NCI-H128 (cell line): ENCODE measurements at regions not wholly inside any gene's neighbourhood (a gene's known extent, or its start where the extent isn't known, plus 50 kb on each side); places are given as distances from the start of the nearest gene placed in this dataset.
"Not testable (repeated sequence)": the region's sequence is repeated elsewhere in the genome, so short reads cannot be mapped to it uniquely, and the experiment has no call there.

Experiments used
- DNase-seq: peaks from one replicate; lab custom pipeline; 2025; ENCODE audit not compliant: unreplicated experiment; lab: John Stamatoyannopoulos, UW

DNA sequence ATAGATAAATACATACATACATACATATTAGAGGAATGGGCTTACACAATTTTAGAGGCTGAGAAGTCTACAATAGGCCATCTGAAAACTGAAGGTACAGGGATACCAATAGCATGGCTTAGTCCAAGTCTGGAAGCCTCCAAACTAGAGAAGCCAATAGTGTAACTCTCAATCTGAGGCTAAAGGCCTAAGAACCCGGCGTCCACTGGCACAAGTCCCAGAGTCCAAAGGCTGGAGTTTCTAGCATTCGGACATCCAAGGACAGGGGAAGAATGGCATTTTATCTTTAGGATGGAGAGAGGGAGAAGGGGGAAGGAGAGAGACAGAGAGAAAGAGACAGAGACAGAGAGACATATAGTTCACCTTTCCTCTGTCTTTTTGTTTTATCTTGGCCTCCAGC lies 63.7 kb upstream of the SYT4 start:
- DNase-seq, result no peak

DNA sequence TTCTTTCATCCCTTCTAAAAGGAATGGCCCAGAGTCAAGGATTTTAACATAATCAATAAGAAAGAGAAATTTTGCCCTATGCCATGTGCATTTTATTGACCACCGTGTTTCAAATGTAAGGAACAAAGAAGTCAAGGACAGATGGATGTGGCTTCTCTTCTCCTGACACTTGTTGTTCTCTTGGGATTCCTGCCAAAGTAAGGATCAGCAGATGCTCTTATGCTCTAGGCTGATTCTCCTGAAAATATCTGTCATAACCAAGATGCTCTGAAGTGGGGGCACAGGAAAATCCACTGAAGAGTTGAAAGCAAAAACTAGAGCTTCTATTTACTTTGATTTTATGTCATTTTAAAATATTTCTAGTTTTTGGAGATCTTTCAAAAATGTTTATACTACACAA lies 72.9 kb upstream of the SYT4 start:
- DNase-seq, result no peak

DNA sequence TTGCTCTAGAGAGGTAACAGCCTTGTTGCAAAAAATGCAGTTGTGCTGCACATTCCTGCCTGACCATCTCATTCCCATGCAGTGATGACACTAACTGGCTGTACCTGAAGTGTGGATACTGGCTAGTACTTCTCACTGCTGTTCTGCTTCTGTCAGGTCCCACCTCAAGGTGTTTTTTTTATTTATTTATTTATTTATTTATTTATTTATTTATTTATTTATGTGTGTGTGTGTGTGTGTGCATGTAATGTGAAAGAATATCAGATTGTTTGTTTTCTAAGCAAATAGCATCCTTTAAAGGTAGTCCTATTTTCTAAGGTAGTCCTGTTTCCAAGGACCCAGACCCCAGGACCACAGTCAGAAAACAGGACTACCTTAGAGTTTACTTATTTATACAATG lies 87.2 kb upstream of the SYT4 start:
- no peak for DNase-seq

DNA sequence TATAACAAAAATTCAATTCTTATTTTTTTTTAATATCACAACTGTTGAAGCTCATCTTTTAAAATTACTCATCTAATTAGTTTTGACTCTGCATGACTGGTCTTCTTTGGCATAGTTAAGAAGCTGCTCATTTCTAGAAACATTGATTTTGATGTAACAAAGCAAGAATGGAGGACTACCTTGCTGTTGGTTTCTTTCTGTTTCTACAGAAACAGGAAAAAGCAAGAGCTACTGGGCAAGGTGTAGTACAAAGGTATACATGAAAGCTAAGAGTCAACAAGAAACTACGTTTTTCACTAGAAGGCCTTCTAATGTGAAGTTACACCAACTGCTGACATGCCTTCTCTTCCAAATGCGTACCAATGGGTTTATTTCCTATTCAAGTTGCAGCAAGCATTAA lies 90.6 kb upstream of the SYT4 start:
- no peak for DNase-seq

DNA sequence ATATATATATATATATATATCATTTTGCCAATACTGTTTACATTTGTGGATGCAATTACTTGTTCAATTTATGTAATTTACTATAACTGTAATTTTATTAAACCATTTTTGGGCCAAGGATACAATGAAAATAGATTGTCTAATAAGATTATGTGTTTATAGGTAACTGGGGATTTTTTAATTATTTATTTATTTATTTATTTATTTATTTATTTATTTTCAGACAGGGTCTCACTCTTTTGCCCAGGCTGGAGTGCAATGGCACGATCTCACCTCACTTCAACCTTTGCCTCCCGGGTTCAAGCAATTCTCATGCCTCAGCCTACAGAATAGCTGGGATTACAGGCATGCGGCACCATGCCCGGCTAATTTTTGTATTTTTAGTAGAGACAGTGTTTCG lies 92.0 kb upstream of the SYT4 start:
- not testable (repeated sequence) for DNase-seq

DNA sequence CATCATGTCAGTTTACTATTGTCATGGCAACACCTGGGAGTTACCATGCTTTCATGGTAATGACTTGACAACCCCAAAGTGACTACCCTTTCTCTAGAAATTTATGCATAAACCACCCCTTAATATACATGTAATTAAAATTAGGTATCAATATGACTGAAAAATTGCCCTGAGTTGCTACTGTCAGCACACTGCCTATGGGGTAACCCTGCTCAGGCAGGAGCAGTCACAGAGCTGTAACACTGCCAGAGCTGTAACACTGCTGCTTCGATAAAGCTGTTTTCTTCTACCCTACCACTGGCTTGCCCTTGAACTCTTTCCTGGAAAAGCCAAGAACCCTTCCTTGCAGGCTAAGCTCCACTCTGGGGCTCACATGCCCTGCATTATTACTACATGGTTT lies 95.5 kb upstream of the SYT4 start:
- no peak for DNase-seq

DNA sequence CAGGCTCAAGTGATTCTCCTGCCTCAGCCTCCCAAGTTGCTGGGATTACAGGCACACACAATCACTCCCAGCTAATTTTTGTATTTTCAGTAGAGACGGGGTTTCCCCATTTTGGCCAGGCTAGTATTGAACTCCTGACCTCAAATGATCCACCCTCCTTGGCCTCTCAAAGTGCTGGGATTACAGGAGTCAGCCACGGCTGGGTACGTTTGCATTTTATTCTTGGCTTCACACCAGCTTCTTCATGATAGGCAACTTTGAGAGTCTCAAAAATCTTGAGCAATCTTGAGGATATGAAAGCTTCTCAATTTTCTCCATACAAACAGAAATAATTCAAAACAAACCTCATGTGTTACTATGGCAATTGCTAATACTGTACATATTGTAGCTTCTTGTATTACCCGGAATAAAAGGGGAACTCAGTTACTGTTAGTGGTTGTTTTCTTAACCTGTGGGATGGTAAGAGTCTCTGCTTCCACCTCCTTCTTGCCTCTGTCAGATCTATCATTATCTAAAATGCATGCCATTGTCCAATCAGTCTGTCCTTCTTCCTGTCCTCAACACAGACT lies 102.9 kb upstream of the SYT4 start:
- no peak for DNase-seq

DNA sequence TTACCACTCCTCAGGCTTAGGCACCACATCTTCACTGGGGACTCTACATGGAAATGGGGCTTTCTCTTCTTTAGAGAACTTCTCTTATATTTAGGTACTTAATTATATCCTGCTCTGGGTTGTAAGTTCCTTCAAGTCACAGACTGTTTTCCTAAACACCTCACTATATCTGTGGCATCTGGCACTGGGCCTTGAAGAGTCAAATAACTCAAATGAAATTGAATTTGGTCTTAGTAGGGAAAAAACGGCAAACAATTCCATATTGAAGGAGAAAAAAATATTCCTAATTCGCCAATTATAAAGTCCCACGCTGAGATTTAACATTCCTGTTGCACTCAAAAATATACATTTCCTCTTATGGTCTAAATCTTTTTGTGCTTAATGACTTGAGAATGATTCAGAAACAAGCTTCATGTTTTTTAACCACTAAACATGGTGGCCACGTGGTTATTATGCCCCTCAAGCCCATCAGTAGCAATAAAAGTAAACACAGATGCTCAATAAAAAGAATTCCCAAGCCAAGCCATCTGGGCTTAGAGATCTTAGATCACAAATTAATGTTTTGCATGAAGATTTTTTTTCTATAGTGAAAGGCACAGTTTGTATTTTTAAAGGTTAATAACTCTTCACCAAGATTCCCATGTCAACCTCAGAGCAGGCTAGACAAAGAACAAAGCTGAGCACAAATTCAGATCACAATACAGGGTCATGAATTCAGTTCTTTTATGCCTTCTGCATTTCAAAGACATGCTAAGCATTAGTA lies 105.5 kb upstream of the SYT4 start:
- no peak for DNase-seq

DNA sequence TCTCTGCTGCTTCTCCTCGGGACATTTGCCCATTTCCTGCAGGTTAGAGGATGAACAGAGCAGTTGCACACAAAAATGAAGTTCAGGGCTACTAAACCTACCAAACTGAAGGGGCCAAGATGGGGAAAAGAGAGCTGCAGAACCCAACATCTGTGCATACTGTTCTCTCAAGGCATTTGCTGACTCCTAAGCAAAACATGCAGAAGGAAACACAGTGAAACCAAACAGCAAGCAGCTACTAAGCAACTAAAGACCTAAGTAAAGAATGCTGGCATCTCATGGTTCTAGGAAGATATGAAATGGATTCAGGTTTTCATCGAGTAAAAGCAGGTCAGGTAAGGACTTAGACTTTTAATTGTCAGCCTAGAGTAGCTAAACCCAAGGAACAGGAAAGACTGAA lies 111.9 kb upstream of the SYT4 start:
- no peak for DNase-seq

DNA sequence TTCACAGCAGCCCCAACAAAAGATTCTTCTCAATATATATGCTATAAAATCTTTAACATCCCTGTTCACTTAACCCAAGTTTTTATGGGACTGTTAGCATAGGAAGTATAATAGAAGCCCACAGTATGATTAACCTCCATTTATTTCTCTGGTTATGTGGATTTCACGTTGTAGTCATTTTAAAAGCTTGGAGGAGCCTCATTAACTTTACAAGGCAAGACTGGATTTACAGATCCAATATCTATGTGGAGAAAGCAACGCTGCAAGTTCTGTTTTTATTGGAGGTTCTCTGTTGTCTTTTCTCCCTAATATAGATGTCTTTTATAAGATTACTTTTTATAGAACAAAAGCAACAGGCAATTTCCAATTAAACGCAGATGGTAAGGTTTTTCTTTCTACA lies 114.9 kb upstream of the SYT4 start:
- no peak for DNase-seq

DNA sequence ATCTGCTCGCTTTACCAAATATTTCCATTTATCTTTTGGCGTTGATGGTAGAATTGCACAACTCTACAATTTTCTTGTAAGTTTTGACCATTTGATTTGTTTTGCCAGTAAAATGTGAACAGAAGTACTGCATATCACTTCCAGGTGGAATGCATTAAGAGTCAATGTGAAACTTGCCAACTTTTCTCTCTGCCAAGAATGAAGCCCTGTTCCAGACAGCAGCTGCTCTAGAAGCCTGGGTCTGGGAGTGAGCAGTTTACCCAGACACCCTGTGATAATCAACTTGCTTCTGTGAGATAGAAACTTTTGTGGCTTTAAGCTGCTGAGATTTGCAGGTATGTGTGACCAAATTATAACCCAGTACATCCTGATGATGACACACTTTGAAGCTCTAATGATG lies 115.9 kb upstream of the SYT4 start:
- no peak for DNase-seq

DNA sequence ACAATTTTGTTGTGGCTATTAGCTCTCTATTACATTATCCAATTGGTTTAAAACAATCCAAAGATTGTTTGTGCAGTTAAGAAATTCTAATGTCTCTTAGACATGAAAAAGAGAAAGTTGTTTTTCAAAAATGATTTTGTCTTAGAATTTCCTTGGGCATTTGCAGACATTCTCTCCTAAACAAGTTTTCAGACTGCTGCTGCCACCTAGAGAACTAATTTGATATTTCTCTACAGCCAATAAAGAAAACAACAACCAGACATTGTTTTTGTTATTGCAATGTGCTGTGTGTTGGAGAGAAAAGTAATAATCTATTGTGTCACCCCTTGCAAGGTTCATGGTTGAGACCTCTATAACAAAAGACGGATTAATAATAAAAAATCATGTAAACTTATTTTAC lies 119.0 kb upstream of the SYT4 start:
- peak; percentile 15 for DNase-seq

DNA sequence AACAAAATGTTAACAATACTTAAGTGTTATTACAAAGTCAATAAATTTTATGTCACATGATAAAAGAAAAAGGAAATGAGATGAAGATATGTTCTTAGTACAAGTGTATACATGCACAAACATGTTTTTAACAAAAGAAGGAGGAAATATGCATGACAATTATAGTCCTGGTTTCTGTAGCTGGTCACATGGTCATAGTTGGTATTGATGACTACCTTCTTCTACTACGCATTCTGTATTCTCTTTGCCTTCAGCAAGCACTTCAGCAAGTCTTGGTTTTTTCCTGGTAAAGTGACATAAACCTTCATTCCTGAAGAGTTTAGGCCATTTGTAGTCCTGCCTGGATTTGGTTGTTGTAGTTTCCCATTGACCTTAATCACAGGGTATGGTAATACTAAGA lies 121.3 kb upstream of the SYT4 start:
- no peak for DNase-seq

DNA sequence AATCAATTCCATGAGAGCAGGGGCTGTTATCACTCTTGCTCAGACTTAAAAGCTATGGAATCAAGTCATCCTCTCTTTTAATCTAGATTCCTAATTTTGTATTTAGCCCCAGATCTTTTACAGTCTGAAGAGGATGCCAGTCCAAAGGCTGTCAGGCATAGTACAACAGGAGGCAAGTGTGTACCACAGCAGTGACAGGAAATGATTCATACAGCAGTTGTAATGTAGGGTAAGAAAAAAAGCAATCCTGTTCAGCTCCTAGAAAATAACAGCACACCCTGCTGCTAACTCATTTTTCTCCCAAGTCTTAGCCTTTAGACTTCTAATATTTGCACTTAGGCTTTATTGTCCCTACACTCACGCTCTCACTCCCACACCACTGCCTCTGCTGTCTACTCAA lies 127.8 kb upstream of the SYT4 start:
- DNase-seq, result no peak

DNA sequence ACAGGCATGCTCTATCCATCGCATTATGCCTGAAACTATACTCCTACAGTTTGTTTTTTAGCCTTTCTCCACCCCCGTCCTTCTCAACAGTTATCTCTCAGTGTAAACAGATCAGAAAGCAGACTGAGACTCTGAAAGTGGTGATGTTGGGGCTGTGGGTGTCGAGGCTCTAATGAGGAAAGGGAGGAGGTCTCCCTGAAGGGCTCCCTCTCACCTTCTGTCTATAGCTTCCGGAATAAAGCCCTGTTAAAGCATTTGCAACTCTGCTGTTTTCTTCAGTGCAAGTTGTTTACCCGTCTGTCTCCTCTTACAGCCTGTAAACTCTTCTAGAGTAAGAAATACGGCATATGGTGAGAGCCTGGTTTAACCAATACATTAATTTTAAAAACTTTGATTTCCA lies 136.7 kb upstream of the SYT4 start:
- no peak for DNase-seq

DNA sequence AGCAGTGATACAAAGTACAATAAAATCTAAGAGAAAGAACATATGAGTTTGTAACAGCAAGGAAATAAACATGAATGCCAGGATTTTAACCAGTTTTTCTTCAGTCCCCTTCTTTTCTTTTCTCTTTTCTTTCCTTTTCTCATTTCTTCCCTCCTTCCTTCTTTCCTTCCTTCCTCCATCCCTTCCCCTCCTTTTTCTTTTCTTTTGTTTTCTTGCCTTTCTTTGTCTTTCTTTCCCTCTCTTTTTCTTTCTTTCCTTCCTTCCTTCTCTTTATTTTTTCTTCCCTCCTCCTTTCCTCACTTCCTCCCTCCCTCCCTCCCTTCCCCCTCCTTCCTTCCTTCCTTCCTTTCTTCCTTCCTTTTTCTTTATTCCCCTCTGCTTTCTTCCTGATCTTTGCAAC lies 142.8 kb upstream of the SYT4 start:
- no peak for DNase-seq

DNA sequence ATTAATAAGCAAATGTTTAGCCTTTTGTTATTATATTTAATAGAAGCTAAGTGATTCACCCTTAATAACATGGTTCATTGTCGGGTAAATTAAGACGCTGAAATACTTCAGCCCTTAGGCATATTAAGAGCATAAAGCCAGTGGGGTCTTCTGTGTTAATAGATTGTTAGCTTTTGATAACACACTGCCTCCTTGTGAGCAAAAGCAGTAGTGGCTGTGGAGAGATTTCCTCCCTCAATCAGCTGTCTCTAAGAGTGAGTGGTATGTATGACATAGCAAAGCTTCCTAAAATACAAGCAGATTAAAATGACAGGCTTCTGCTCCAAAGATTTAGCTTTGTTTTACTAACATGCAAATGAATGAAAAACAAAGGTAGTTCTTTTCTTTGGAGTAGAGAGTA lies 143.7 kb upstream of the SYT4 start:
- DNase-seq, result no peak

DNA sequence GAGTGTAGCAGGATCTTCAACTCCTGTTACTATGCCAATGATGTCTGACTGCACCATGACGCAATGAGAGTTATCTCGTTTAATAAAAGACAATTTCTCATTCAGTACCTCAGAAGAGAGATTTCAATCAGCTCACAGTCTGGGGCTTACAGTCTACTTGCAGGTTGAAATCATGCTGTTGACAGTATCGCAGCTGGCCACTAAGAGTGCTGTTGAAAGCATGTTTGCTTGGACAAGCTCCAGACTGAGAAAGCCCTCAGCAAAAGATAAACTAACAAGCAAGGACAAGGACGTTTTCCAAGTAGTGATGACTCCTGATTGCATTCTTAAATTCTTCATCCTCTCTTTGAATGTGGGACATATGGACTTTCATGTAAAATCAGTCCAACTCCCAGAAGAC lies 145.2 kb upstream of the SYT4 start:
- DNase-seq, result peak; percentile 22

DNA sequence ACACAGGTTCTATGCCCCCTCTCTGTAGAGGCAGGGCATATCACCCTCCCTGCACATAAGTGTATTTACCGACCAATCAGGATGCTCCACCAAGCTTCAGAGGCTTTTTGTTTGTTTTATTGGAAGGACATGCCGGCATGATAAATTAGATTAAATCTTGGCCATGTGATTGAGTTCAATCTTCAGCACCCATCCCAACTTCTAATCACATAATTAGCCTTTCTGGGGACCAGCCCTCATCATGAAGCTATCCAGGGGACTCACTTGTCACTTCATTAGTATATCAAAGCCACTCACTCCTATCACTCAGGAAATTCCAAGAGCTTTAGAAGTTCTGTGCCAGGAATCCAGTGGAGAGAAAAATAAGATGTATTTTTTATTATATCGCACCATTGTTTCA lies 158.6 kb upstream of the SYT4 start:
- no peak for DNase-seq

DNA sequence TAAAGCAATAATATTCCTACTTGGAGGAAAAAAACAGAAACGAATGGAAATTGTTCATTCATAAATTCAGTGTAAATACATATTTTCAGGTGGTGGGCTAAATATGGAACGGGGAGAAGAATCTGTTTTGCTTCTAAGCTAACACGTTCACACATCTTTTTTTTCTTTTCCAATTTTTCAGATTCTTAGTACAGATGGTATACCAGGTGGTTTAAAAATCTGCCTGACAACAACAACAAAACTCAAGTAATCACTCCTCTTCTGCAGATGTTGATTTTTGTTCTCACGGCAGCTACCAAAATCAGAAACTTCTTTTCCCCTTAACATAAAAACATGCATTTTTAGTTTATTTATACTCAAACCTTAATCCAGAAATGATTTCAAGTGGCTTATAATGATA lies 164.8 kb upstream of the SYT4 start:
- DNase-seq, result no peak

DNA sequence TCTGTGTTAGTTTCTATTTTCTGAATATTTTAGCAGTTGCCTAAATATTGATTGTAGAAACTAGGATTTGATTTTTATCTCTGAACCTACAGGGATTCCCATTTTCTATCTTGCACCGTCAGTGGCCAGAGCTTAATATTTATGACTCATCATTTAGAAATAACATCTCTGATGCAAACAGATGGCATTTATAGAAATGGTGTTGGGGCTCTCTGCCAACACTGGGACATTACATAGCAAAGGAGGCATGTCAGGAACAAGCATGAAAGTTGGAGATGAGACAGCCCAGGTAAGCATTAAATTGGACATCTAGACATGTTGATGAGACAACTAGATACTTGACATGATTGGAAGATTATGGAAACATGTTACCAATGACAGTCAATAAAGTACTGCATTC lies 165.3 kb upstream of the SYT4 start:
- no peak for DNase-seq

DNA sequence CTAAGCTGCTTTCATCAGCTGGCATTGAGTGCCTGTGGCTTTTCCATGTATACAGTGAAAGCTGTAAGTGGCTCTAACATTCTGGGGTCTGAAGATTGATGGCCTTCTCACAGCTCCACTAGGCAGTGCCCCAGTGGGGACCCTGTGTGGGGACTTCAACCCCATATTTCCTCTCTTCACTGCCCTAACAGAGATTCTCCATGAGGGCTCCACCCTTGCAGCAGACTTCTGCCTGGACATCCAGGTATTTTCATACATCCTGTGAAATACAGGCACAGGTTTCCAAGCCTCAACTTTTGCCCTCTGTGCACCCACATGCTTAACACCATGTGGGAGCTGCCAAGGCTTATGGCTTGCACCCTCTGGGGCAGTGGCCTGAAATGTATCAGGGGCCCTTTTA lies 188.2 kb upstream of the SYT4 start:
- DNase-seq, result no peak

DNA sequence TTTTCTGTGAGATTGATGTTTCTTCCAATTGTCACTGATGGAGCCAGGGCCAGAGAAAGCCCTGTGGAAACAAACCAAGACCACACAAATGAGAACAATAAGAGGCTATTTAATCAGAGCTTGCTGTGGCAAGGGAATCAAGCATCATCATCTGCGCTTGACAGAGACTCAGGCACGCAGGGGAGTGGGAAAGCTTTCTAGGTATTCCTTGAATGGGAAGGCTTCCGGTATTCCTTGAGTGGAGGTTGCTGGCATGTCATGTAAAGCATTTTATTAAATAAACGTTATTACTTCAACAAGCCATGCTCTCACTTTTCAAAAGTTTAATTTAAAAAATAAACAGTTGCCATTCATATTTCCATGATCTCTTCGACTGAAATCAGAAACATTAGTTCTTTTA lies 194.6 kb upstream of the SYT4 start:
- DNase-seq, result no peak
